ENCODE measurements at regions not wholly inside any gene's neighbourhood (a gene's known extent, or its start where the extent isn't known, plus 50 kb on each side); places are given as distances from the start of the nearest gene placed in this dataset.

GRCh38 chr1:29732453-29732852 is 496.1 kb downstream of the PTPRU start:
- no peak for TF ChIP-seq EZH2 (IDR thresholded peaks at IDR 0.05)
- no peak for TF ChIP-seq CTCF (IDR thresholded peaks at IDR 0.05)

Measured in neural progenitor cell (in vitro differentiated cells).